A549 (cell line): ENCODE measurements at regions not wholly inside any gene's neighbourhood (a gene's known extent, or its start where the extent isn't known, plus 50 kb on each side); places are given as distances from the start of the nearest gene placed in this dataset.

ENCODE experiments used
- ATAC-seq, 2 experiments: fragments of 200-7000 bp in 1 of 2; fragments of >200 bp in 1 of 2; cut with Nextera tagmentation in 1 of 2; cut with Tn5 transposase in 1 of 2; 3 replicates each; pipeline versions ENCODE4 v1.8.0 to v1.9.1; 2018 to 2020; ENCODE audit warnings: mild to moderate bottlenecking in 1 of 2, moderate library complexity in 1 of 2
- CTCF ChIA-PET: fragments of 300-600 bp; sonication (Branson Sonifier 250); formaldehyde crosslinking; extraction: SDS; loops from one replicate; lab custom pipeline; 2021; ENCODE audit warnings: antibody characterized with exemption, inconsistent platforms; lab: Yijun Ruan, JAX
- POLR2A ChIA-PET: fragments of 350-600 bp; formaldehyde crosslinking; extraction: SDS; loops from one replicate; lab custom pipeline; 2021; ENCODE audit warnings: antibody characterized with exemption, inconsistent platforms; lab: Yijun Ruan, JAX
- DNase-seq, 2 experiments: peaks; one replicate each; pipeline versions ENCODE4 v3.0.0 to v3.0.0-alpha.2; 2011 to 2016; ENCODE audit warnings: low read depth in 1 of 2, low spot score in 1 of 2
- FAIRE-seq: peaks from 2 replicates; lab custom pipeline; 2011; peaks lifted over from hg19 to GRCh38; lab: Jason Lieb, UNC
- H3K27ac ChIP-seq, 2 experiments: fragments of >200 bp; sonication (Bioruptor Twin); formaldehyde crosslinking; 3 replicates each; pipeline ENCODE4 v1.5.1; 2016 to 2017
- H3K4me1 ChIP-seq: fragments of >200 bp; sonication (Bioruptor Twin); formaldehyde crosslinking; 3 replicates; pipeline ENCODE4 v1.6.1; 2016
- H3K4me2 ChIP-seq: fragments of >200 bp; sonication (Bioruptor Twin); formaldehyde crosslinking; 3 replicates; pipeline ENCODE4 v1.6.1; 2016
- H3K4me3 ChIP-seq: fragments of >200 bp; sonication (Bioruptor Twin); formaldehyde crosslinking; 3 replicates; pipeline ENCODE4 v1.5.1; 2016
- H3K9me3 ChIP-seq: fragments of >200 bp; sonication (Bioruptor Twin); formaldehyde crosslinking; 3 replicates; pipeline ENCODE4 v1.6.1; 2016
- BCL3 ChIP-seq: fragments of >200 bp; sonication (Bioruptor Twin); formaldehyde crosslinking; IDR thresholded peaks from 3 replicates; pipeline ENCODE4 v1.6.1; 2016
- CBX8 ChIP-seq: fragments of 200-600 bp; sonication (generic); IDR thresholded peaks from 2 replicates; pipeline ENCODE4 v1.6.1; 2016
- CTCF ChIP-seq: fragments of >200 bp; sonication (Bioruptor Twin); formaldehyde crosslinking; IDR thresholded peaks from 3 replicates; pipeline ENCODE4 v1.5.1; 2016
- FOSB ChIP-seq: fragments of 250-450 bp; sonication (Bioruptor Pico); IDR thresholded peaks from 2 replicates; pipeline ENCODE4 v1.5.0; 2020; ENCODE audit warnings: mild to moderate bottlenecking, moderate library complexity
- FOXS1 ChIP-seq: fragments of 250-450 bp; sonication (Bioruptor Pico); IDR thresholded peaks from 2 replicates; pipeline ENCODE4 v1.5.0; 2020; ENCODE audit warnings: mild to moderate bottlenecking, moderate library complexity
- GATA3 ChIP-seq: IDR thresholded peaks from 2 replicates; pipeline ENCODE4 v1.6.1; 2012; ENCODE audit warnings: borderline replicate concordance
- HOXA7 ChIP-seq: fragments of 250-450 bp; sonication (Bioruptor Pico); IDR thresholded peaks from 2 replicates; pipeline ENCODE4 v1.5.0; 2020; ENCODE audit warnings: mild to moderate bottlenecking, moderate library complexity
- HOXB13 ChIP-seq: fragments of 250-450 bp; sonication (Bioruptor Pico); IDR thresholded peaks from 2 replicates; pipeline ENCODE4 v1.5.0; 2020; ENCODE audit warnings: low read depth, mild to moderate bottlenecking, moderate library complexity
- HOXB5 ChIP-seq: fragments of 250-450 bp; sonication (Bioruptor Pico); IDR thresholded peaks from 2 replicates; pipeline ENCODE4 v1.5.0; 2020; ENCODE audit warnings: mild to moderate bottlenecking, moderate library complexity
- KDM5A ChIP-seq: fragments of 200-600 bp; sonication (generic); IDR thresholded peaks from 2 replicates; pipeline ENCODE4 v1.6.1; 2016; ENCODE audit warnings: antibody characterized with exemption, mild to moderate bottlenecking
- MAFK ChIP-seq: fragments of 450-650 bp; IDR thresholded peaks from 2 replicates; pipeline ENCODE4 v1.6.1; 2014; ENCODE audit not compliant: partially characterized antibody
- NFE2L2 ChIP-seq: fragments of 150-350 bp; conservative IDR thresholded peaks from 2 replicates; pipeline ENCODE4 v1.6.1; 2014; ENCODE audit warnings: low read length
- NPAS2 ChIP-seq: fragments of 250-450 bp; sonication (Bioruptor Pico); IDR thresholded peaks from 2 replicates; pipeline ENCODE4 v1.8.0; 2022; ENCODE audit warnings: mild to moderate bottlenecking, moderate library complexity, borderline replicate concordance
- PHF8 ChIP-seq: fragments of 200-600 bp; sonication (generic); IDR thresholded peaks from 2 replicates; pipeline ENCODE4 v1.6.1; 2016; ENCODE audit warnings: low read depth, mild to moderate bottlenecking, antibody characterized with exemption, moderate library complexity, borderline replicate concordance
- POLR2AphosphoS2 ChIP-seq: conservative IDR thresholded peaks from 2 replicates; pipeline ENCODE4 v1.6.1; 2012; ENCODE audit warnings: low read length, improper control_type of control experiment, inconsistent platforms
- RAD21 ChIP-seq, 2 experiments: fragments of >200 bp in 1 of 2; sonication (Bioruptor Twin) in 1 of 2; formaldehyde crosslinking in 1 of 2; IDR thresholded peaks in 1 of 2; conservative IDR thresholded peaks in 1 of 2; 2 replicates in 1 of 2; 3 replicates in 1 of 2; pipeline ENCODE4 v1.6.1; 2012 to 2018; ENCODE audit warnings: inconsistent platforms in 1 of 2
- RARB ChIP-seq: fragments of 250-450 bp; sonication (Bioruptor Pico); IDR thresholded peaks from 2 replicates; pipeline ENCODE4 v1.8.0; 2021; ENCODE audit warnings: mild to moderate bottlenecking, moderate library complexity
- SMC3 ChIP-seq: fragments of >200 bp; sonication (Bioruptor Twin); formaldehyde crosslinking; IDR thresholded peaks from 3 replicates; pipeline ENCODE4 v1.6.1; 2018; ENCODE audit warnings: inconsistent platforms
- TFCP2L1 ChIP-seq: fragments of 250-450 bp; sonication (Bioruptor Pico); IDR thresholded peaks from 2 replicates; pipeline ENCODE4 v1.5.0; 2021; ENCODE audit warnings: mild to moderate bottlenecking
- ZC3H11A ChIP-seq: fragments of 450-650 bp; IDR thresholded peaks from 2 replicates; pipeline ENCODE4 v1.6.1; 2014; ENCODE audit warnings: antibody characterized with exemption, mild to moderate bottlenecking
- ZFP36 ChIP-seq: fragments of 450-650 bp; IDR thresholded peaks from 2 replicates; pipeline ENCODE4 v1.6.1; 2014; ENCODE audit warnings: borderline replicate concordance; ENCODE audit not compliant: partially characterized antibody
- ZNF302 ChIP-seq: fragments of 250-450 bp; sonication (Bioruptor Pico); IDR thresholded peaks from 2 replicates; pipeline ENCODE4 v1.9.0; 2021; ENCODE audit warnings: inconsistent platforms, mild to moderate bottlenecking, moderate library complexity
- WGBS: methylation state at CpG from one replicate; pipeline ENCODE4 v1.1.6; 2017; ENCODE audit errors: missing lambda C conversion rate; 5-methylcytosine and 5-hydroxymethylcytosine counted together
- TF ChIP-seq, protein P1 (sequence below): fragments of >200 bp; sonication (Bioruptor Twin); formaldehyde crosslinking; IDR thresholded peaks from 2 replicates; pipeline ENCODE4 v1.6.1; 2016
- TF ChIP-seq, protein P2 (sequence below): fragments of 200-600 bp; sonication (generic); IDR thresholded peaks from 2 replicates; pipeline ENCODE4 v1.6.1; 2016; ENCODE audit warnings: antibody characterized with exemption, mild to moderate bottlenecking, moderate library complexity
- TF ChIP-seq, protein P3 (sequence below): fragments of 450-650 bp; IDR thresholded peaks from 2 replicates; pipeline ENCODE4 v1.6.1; 2014; ENCODE audit warnings: antibody characterized with exemption
- TF ChIP-seq, protein P4 (sequence below): IDR thresholded peaks from 2 replicates; pipeline ENCODE4 v1.6.1; 2012

- H3K4me3 ChIP-seq = no peak overlapping the region
- ATAC-seq = no peak
- ChIA-PET POLR2A (no interaction called here), CTCF (no interaction called here)
- FAIRE-seq = no peak
- no peaks in the 10 kb centered on the region for H3K4me1 ChIP-seq
- TF ChIP-seq ZC3H11A = no peak
- no peak for TF ChIP-seq RAD21 (conservative IDR thresholded peaks at IDR 0.05 in 1 of 2, IDR thresholded peaks at IDR 0.05 in 1 of 2)
- no peak for TF ChIP-seq CTCF
- no peak for TF ChIP-seq NFE2L2
- no peak for TF ChIP-seq NPAS2 (CRISPR knock-in tag)
- no peak for TF ChIP-seq CBX8
- TF ChIP-seq PHF8 = no peak
- TF ChIP-seq KDM5A = no peak
- TF ChIP-seq, protein P1, sequence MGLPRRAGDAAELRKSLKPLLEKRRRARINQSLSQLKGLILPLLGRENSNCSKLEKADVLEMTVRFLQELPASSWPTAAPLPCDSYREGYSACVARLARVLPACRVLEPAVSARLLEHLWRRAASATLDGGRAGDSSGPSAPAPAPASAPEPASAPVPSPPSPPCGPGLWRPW = no peak
- TF ChIP-seq ZNF302 (CRISPR knock-in tag) = no peak
- TF ChIP-seq FOXS1 (CRISPR knock-in tag) = no peak
- TF ChIP-seq MAFK = no peak
- TF ChIP-seq HOXB5 (CRISPR knock-in tag) = no peak
- TF ChIP-seq RARB = no peak
- TF ChIP-seq BCL3 = no peak
- TF ChIP-seq HOXB13 = no peak
- no peak for TF ChIP-seq HOXA7 (CRISPR knock-in tag)
- no peak for TF ChIP-seq FOSB (CRISPR knock-in tag)
- no peak overlapping the region for H3K4me2 ChIP-seq
- H3K9me3 ChIP-seq = no peaks in the 10 kb centered on the region
- DNase-seq = no peak
- WGBS = 75% methylated on average over 2 of the region's 2 CpGs
- H3K27ac ChIP-seq = no peak overlapping the region
These were observed 537.7 kb downstream of the TNS1 start for GRCh38 chr2:217465100-217465499.

GRCh38 chr2:217463402-217464075 lies 539.3 kb downstream of the TNS1 start:
- DNase-seq (no peak), FAIRE-seq (no peak), ATAC-seq (no peak)
- Histone ChIP-seq H3K27ac (no peak overlapping the region), H3K9me3 (no peaks in the 10 kb centered on the region), H3K4me1 (no peaks in the 10 kb centered on the region), H3K4me3 (no peak overlapping the region), H3K4me2 (no peak overlapping the region)
- TF ChIP-seq, protein P2, sequence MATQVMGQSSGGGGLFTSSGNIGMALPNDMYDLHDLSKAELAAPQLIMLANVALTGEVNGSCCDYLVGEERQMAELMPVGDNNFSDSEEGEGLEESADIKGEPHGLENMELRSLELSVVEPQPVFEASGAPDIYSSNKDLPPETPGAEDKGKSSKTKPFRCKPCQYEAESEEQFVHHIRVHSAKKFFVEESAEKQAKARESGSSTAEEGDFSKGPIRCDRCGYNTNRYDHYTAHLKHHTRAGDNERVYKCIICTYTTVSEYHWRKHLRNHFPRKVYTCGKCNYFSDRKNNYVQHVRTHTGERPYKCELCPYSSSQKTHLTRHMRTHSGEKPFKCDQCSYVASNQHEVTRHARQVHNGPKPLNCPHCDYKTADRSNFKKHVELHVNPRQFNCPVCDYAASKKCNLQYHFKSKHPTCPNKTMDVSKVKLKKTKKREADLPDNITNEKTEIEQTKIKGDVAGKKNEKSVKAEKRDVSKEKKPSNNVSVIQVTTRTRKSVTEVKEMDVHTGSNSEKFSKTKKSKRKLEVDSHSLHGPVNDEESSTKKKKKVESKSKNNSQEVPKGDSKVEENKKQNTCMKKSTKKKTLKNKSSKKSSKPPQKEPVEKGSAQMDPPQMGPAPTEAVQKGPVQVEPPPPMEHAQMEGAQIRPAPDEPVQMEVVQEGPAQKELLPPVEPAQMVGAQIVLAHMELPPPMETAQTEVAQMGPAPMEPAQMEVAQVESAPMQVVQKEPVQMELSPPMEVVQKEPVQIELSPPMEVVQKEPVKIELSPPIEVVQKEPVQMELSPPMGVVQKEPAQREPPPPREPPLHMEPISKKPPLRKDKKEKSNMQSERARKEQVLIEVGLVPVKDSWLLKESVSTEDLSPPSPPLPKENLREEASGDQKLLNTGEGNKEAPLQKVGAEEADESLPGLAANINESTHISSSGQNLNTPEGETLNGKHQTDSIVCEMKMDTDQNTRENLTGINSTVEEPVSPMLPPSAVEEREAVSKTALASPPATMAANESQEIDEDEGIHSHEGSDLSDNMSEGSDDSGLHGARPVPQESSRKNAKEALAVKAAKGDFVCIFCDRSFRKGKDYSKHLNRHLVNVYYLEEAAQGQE = no peak
- TF ChIP-seq, protein P3, sequence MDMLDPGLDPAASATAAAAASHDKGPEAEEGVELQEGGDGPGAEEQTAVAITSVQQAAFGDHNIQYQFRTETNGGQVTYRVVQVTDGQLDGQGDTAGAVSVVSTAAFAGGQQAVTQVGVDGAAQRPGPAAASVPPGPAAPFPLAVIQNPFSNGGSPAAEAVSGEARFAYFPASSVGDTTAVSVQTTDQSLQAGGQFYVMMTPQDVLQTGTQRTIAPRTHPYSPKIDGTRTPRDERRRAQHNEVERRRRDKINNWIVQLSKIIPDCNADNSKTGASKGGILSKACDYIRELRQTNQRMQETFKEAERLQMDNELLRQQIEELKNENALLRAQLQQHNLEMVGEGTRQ = no peak
- TF ChIP-seq TFCP2L1 (CRISPR knock-in tag) (no peak), HOXB5 (CRISPR knock-in tag) (no peak), POLR2AphosphoS2 (no peak), ZFP36 (no peak), SMC3 (no peak), RARB (no peak), GATA3 (no peak)
- TF ChIP-seq, protein P4, sequence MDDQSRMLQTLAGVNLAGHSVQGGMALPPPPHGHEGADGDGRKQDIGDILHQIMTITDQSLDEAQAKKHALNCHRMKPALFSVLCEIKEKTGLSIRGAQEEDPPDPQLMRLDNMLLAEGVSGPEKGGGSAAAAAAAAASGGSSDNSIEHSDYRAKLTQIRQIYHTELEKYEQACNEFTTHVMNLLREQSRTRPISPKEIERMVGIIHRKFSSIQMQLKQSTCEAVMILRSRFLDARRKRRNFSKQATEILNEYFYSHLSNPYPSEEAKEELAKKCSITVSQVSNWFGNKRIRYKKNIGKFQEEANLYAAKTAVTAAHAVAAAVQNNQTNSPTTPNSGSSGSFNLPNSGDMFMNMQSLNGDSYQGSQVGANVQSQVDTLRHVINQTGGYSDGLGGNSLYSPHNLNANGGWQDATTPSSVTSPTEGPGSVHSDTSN = no peak
- CTCF ChIA-PET = interaction anchor here (0.6 kb wide), 2 partner anchors 87 to 504 kb away, joined by 3 to 4 read pairs; no protein-coding TSS in a partner anchor
- WGBS = 78% methylated on average over 2 of the region's 2 CpGs
- POLR2A ChIA-PET = no interaction called here
